SK-N-SH treated with all-trans-retinoic acid at 6 μM for 48 hours (cell line): ENCODE measurements at regions not wholly inside any gene's neighbourhood (a gene's known extent, or its start where the extent isn't known, plus 50 kb on each side); places are given as distances from the start of the nearest gene placed in this dataset.

Experiments used
- ATAC-seq: fragments of 200-7000 bp; cut with Tn5 transposase; 3 replicates; pipeline ENCODE4 v1.9.1; 2020; ENCODE audit warnings: mild to moderate bottlenecking, moderate library complexity
- ARNTL ChIP-seq: fragments of 450-650 bp; formaldehyde crosslinking; IDR thresholded peaks from 2 replicates; pipeline ENCODE4 v1.5.0; 2020; ENCODE audit warnings: low read depth, mild to moderate bottlenecking, moderate library complexity, borderline replicate concordance
- BACH2 ChIP-seq: fragments of 250-450 bp; sonication (Bioruptor Pico); IDR thresholded peaks from 2 replicates; pipeline ENCODE4 v1.9.0; 2021; ENCODE audit warnings: mild to moderate bottlenecking, borderline replicate concordance
- CREB5 ChIP-seq: fragments of 250-450 bp; sonication (Bioruptor Pico); IDR thresholded peaks from 2 replicates; pipeline ENCODE4 v1.5.1; 2020; ENCODE audit warnings: low read depth, mild to moderate bottlenecking, moderate library complexity
- CSRNP3 ChIP-seq: fragments of 250-450 bp; sonication (Bioruptor Pico); IDR thresholded peaks from 2 replicates; pipeline ENCODE4 v1.5.1; 2021; ENCODE audit warnings: mild to moderate bottlenecking, moderate library complexity
- ESRRG ChIP-seq: fragments of 250-450 bp; sonication (Bioruptor Pico); IDR thresholded peaks from 2 replicates; pipeline ENCODE4 v1.6.1; 2021; ENCODE audit warnings: mild to moderate bottlenecking
- GLIS3 ChIP-seq: fragments of 250-450 bp; sonication (Bioruptor Pico); IDR thresholded peaks from 2 replicates; pipeline ENCODE4 v1.5.0; 2020; ENCODE audit warnings: mild to moderate bottlenecking, moderate library complexity
- ISL1 ChIP-seq: fragments of 250-450 bp; sonication (Bioruptor Pico); IDR thresholded peaks from 2 replicates; pipeline ENCODE4 v2.1.2; 2022; ENCODE audit warnings: mild to moderate bottlenecking, moderate library complexity
- OSR1 ChIP-seq: fragments of 250-450 bp; sonication (Bioruptor Pico); IDR thresholded peaks from 2 replicates; pipeline ENCODE4 v1.8.0; 2022; ENCODE audit warnings: moderate library complexity, mild to moderate bottlenecking, inconsistent platforms
- POU6F1 ChIP-seq: fragments of 250-450 bp; sonication (Bioruptor Pico); IDR thresholded peaks from 2 replicates; pipeline ENCODE4 v1.8.0; 2021; ENCODE audit warnings: low read depth, mild to moderate bottlenecking, moderate library complexity, borderline replicate concordance
- PPARA ChIP-seq: fragments of 250-450 bp; sonication (Bioruptor Pico); IDR thresholded peaks from 2 replicates; pipeline ENCODE4 v1.5.0; 2020; ENCODE audit warnings: mild to moderate bottlenecking, borderline replicate concordance
- SNAI2 ChIP-seq: fragments of 250-450 bp; sonication (Bioruptor Pico); IDR thresholded peaks from 2 replicates; pipeline ENCODE4 v1.5.0; 2020; ENCODE audit warnings: mild to moderate bottlenecking, moderate library complexity
- TCF4 ChIP-seq: fragments of 250-450 bp; sonication (Bioruptor Pico); IDR thresholded peaks from 2 replicates; pipeline ENCODE4 v1.8.0; 2021; ENCODE audit warnings: mild to moderate bottlenecking, moderate library complexity, borderline replicate concordance
- TOX ChIP-seq: fragments of 250-450 bp; sonication (Bioruptor Pico); IDR thresholded peaks from 2 replicates; pipeline ENCODE4 v1.8.0; 2021; ENCODE audit warnings: mild to moderate bottlenecking, moderate library complexity, borderline replicate concordance
- TSHZ2 ChIP-seq: fragments of 250-450 bp; sonication (Bioruptor Pico); IDR thresholded peaks from 2 replicates; pipeline ENCODE4 v1.5.0; 2020; ENCODE audit warnings: mild to moderate bottlenecking, moderate library complexity
- ZC3H10 ChIP-seq: fragments of 250-450 bp; sonication (Bioruptor Pico); IDR thresholded peaks from 2 replicates; pipeline ENCODE4 v1.5.1; 2021; ENCODE audit warnings: mild to moderate bottlenecking, moderate library complexity
- ZFP3 ChIP-seq: fragments of 250-450 bp; sonication (Bioruptor Pico); IDR thresholded peaks from 2 replicates; pipeline ENCODE4 v1.5.0; 2020; ENCODE audit warnings: mild to moderate bottlenecking, moderate library complexity
- ZFP30 ChIP-seq: fragments of 450-650 bp; formaldehyde crosslinking; IDR thresholded peaks from 2 replicates; pipeline ENCODE4 v1.5.0; 2022; ENCODE audit warnings: mild to moderate bottlenecking, moderate library complexity
- ZNF565 ChIP-seq: fragments of 450-650 bp; formaldehyde crosslinking; conservative IDR thresholded peaks from 2 replicates; pipeline ENCODE4 v1.5.0; 2020; ENCODE audit warnings: low read depth, mild to moderate bottlenecking, moderate library complexity
- ZNF8 ChIP-seq: fragments of 450-650 bp; formaldehyde crosslinking; IDR thresholded peaks from 2 replicates; pipeline ENCODE4 v1.5.0; 2020; ENCODE audit warnings: mild to moderate bottlenecking, moderate library complexity

- no peak for ATAC-seq
- no peak for TF ChIP-seq CREB5 (CRISPR knock-in tag)
- TF ChIP-seq BACH2 (CRISPR knock-in tag) = no peak
- no peak for TF ChIP-seq POU6F1
- TF ChIP-seq TCF4 (CRISPR knock-in tag) = no peak
- TF ChIP-seq CSRNP3 (CRISPR knock-in tag) = no peak
- TF ChIP-seq ISL1 (CRISPR knock-in tag) = no peak
- no peak for TF ChIP-seq TSHZ2 (CRISPR knock-in tag)
These were observed 547.2 kb upstream of the ADGRL3 start for GRCh38 chr4:60652933-60653332.

- no peak for TF ChIP-seq ISL1 (CRISPR knock-in tag)
- no peak for TF ChIP-seq ZC3H10 (CRISPR knock-in tag)
- TF ChIP-seq SNAI2 = no peak
- no peak for TF ChIP-seq OSR1 (CRISPR knock-in tag)
- no peak for TF ChIP-seq ZFP30
- no peak for TF ChIP-seq ARNTL (CRISPR knock-in tag)
- no peak for TF ChIP-seq POU6F1
- TF ChIP-seq CREB5 (CRISPR knock-in tag) = no peak
- TF ChIP-seq ZFP3 (CRISPR knock-in tag) = no peak
- TF ChIP-seq BACH2 (CRISPR knock-in tag) = no peak
- no peak for TF ChIP-seq ESRRG (CRISPR knock-in tag)
- TF ChIP-seq TCF4 (CRISPR knock-in tag) = no peak
- no peak for TF ChIP-seq ZNF565
- TF ChIP-seq PPARA (CRISPR knock-in tag) = no peak
- TF ChIP-seq TOX (CRISPR knock-in tag) = no peak
- TF ChIP-seq GLIS3 (CRISPR knock-in tag) = no peak
- TF ChIP-seq ZNF8 = no peak
These were observed 544.8 kb upstream of the ADGRL3 start for GRCh38 chr4:60655356-60655755.

GRCh38 chr4:60656171-60656570 is 544.0 kb upstream of the ADGRL3 start:
- TF ChIP-seq POU6F1 = no peak
- ATAC-seq = no peak

More at GRCh38 chr4:60655356-60655755, 544.8 kb upstream of the ADGRL3 start:
- no peak for ATAC-seq
